PC-9 (cell line): ENCODE measurements at regions not wholly inside any gene's neighbourhood (a gene's known extent, or its start where the extent isn't known, plus 50 kb on each side); places are given as distances from the start of the nearest gene placed in this dataset.
"Not testable (repeated sequence)": the region's sequence is repeated elsewhere in the genome, so short reads cannot be mapped to it uniquely, and the experiment has no call there.

Source experiments
- BruUV-seq: library from RNA; stranded (reverse); fragments of 400-500 nt; replicated peaks from 2 replicates; lab custom pipeline; 2021; lab: Mats Ljungman, UMichigan
- CTCF ChIA-PET: fragments of 300-600 bp; sonication (Branson Sonifier 250); formaldehyde crosslinking; loops from one replicate; lab custom pipeline; 2022; ENCODE audit warnings: antibody characterized with exemption; lab: Charles Lee
- POLR2A ChIA-PET: fragments of 300-600 bp; sonication (Branson Sonifier 250); formaldehyde crosslinking; loops from one replicate; lab custom pipeline; 2022; ENCODE audit warnings: antibody characterized with exemption; ENCODE audit not compliant: unreplicated experiment; lab: Charles Lee
- DNase-seq, 2 experiments: peaks; one replicate each; pipeline versions ENCODE4 v3.0.0 to v3.0.0-alpha.2; 2015 to 2022; ENCODE audit warnings: mixed read lengths in 1 of 2
- H2AFZ ChIP-seq: fragments of 200-600 bp; sonication (generic); 2 replicates; pipeline ENCODE4 v1.8.1; 2017; ENCODE audit warnings: antibody characterized with exemption
- H3F3A ChIP-seq: fragments of 200-600 bp; sonication (generic); 2 replicates; pipeline ENCODE4 v1.8.1; 2017; ENCODE audit warnings: antibody characterized with exemption, mild to moderate bottlenecking, low read depth; ENCODE audit not compliant: insufficient read depth
- H3K27ac ChIP-seq: fragments of 200-600 bp; sonication (generic); 2 replicates; pipeline ENCODE4 v1.6.1; 2016; ENCODE audit warnings: mixed run types
- H3K27me3 ChIP-seq: fragments of 200-600 bp; sonication (generic); 2 replicates; pipeline ENCODE4 v1.6.1; 2016; ENCODE audit warnings: low read depth, mixed run types; ENCODE audit not compliant: insufficient read depth
- H3K36me3 ChIP-seq: fragments of 200-600 bp; sonication (generic); 2 replicates; pipeline ENCODE4 v1.6.1; 2016; ENCODE audit warnings: low read depth, mixed run types
- H3K4me1 ChIP-seq: fragments of 200-600 bp; sonication (generic); replicated peaks from 2 replicates; pipeline ENCODE4 v1.6.1; 2016; ENCODE audit warnings: mixed run types; ENCODE audit not compliant: insufficient read depth
- H3K4me2 ChIP-seq: fragments of 200-600 bp; sonication (generic); 2 replicates; pipeline ENCODE4 v1.6.1; 2017; ENCODE audit warnings: mixed run types
- H3K4me3 ChIP-seq: fragments of 200-600 bp; sonication (generic); 2 replicates; pipeline ENCODE4 v1.6.1; 2016; ENCODE audit warnings: mixed run types
- H3K79me2 ChIP-seq: fragments of 200-600 bp; sonication (generic); 2 replicates; pipeline ENCODE4 v1.6.1; 2017; ENCODE audit warnings: low read depth, mixed run types
- H3K9me2 ChIP-seq: fragments of 200-600 bp; sonication (generic); 2 replicates; pipeline ENCODE4 v1.8.1; 2017; ENCODE audit warnings: mild to moderate bottlenecking; ENCODE audit not compliant: insufficient read depth
- H3K9me3 ChIP-seq: fragments of 200-600 bp; sonication (generic); 2 replicates; pipeline ENCODE4 v1.8.1; 2016; ENCODE audit warnings: low read depth; ENCODE audit not compliant: insufficient read depth
- H4K20me1 ChIP-seq: fragments of 200-600 bp; sonication (generic); 2 replicates; pipeline ENCODE4 v1.8.1; 2017; ENCODE audit not compliant: insufficient read depth
- EZH2 ChIP-seq: fragments of 200-600 bp; sonication (generic); IDR thresholded peaks from 2 replicates; pipeline ENCODE4 v1.8.0; 2017; ENCODE audit warnings: antibody characterized with exemption, low read depth
- intact Hi-C: fragments of 100-400 bp; cut with micrococcal nuclease; formaldehyde crosslinking; loops from one replicate; pipeline ENCODE4 v1.10.0; 2022; ENCODE audit not compliant: unreplicated experiment
- TF ChIP-seq, protein P1 (sequence below): fragments of 200-600 bp; sonication (generic); conservative IDR thresholded peaks from 2 replicates; pipeline ENCODE4 v1.6.1; 2017; ENCODE audit warnings: mixed run types, antibody characterized with exemption, mild to moderate bottlenecking, moderate library complexity

DNA sequence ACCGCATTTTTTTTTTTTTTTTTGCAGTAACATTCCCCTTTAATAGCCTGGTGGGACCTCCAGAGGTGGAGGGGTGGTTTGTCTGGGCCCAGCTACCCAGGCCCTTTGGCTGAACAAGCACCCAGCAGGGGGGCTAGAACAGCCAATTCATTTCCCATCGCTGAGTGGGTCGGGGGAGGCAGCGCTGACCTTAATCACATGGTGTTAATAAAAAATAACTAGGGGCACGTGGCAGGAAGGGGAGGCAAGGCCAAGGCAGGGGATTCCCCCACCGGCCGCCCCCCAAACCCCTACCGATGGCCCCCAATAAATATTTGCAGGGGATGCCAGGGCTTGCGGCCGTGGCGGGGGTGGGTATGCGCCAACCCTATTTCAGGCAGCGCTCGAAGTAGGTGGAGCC, 1709.9 kb downstream of the TP53TG3F start:
- CTCF ChIA-PET, H3K9me3 ChIP-seq, H4K20me1 ChIP-seq, H3K4me2 ChIP-seq, intact Hi-C loops, DNase-seq, H3K27ac ChIP-seq, H3K36me3 ChIP-seq, H3K79me2 ChIP-seq, H3F3A ChIP-seq, H3K4me3 ChIP-seq, H3K4me1 ChIP-seq, POLR2A ChIA-PET, BruUV-seq, H2AFZ ChIP-seq, H3K9me2 ChIP-seq: not testable (repeated sequence)
- H3K27me3 ChIP-seq = peaks cover 23% of the 10 kb centered on the region

DNA sequence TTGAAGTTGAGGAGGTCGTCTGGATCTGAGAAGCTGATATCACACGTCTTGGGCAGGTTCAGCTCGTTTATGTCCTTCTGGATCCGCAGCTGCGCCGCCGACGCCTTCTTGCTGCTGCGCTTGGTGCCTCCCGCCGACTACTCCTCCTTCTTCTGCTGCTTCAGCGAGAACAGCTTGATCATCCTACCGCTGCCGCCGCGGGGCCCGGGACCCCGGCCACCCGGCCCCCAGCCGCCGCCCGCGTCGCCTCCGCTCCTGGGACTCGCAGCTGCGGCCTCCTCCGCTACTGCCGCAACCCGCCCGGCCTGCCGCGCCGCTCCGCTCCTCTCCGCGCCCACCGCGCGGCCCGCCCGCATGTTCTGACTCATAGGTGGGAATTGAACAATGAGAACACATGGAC, 1710.6 kb downstream of the TP53TG3F start:
- DNase-seq, H3K27ac ChIP-seq, H3K4me1 ChIP-seq, POLR2A ChIA-PET, H3K4me3 ChIP-seq, H3F3A ChIP-seq, intact Hi-C loops, H3K4me2 ChIP-seq, BruUV-seq, H3K79me2 ChIP-seq, H4K20me1 ChIP-seq, H2AFZ ChIP-seq, H3K9me2 ChIP-seq, H3K9me3 ChIP-seq, H3K36me3 ChIP-seq, CTCF ChIA-PET: not testable (repeated sequence)
- H3K27me3 ChIP-seq = peaks cover 23% of the 10 kb centered on the region

DNA sequence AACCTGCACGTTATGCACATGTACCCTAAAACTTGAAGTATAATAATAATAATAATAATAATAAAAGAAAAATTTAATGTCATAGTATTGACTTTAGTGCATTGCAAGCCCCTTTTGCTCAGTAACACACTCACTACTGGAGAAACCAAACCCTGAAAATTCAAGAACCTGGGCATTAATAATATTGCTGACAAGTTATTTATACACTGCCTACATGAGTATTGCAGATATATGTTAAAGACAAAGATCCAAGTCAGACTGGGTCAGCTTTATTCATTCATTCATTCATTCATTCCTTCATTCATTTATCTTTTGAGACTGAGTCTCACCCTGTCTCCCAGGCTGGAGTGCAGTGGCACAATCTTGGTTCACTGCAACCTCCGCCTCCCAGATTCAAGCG, 1711.2 kb downstream of the TP53TG3F start:
- H3K27me3 ChIP-seq = peaks cover 23% of the 10 kb centered on the region
- H4K20me1 ChIP-seq = no peaks in the 10 kb centered on the region
- intact Hi-C loops = no loop called here
- H3F3A ChIP-seq = no peaks in the 10 kb centered on the region
- H3K4me1 ChIP-seq = no peaks in the 10 kb centered on the region
- H3K4me3 ChIP-seq = no peak overlapping the region
- H3K9me2 ChIP-seq = no peaks in the 10 kb centered on the region
- H3K9me3 ChIP-seq = no peaks in the 10 kb centered on the region
- ChIA-PET POLR2A (interaction anchor here (0.6 kb wide), 1 partner anchor 28 kb away, joined by 5 read pairs; no protein-coding TSS in a partner anchor), CTCF (no interaction called here)
- H3K27ac ChIP-seq = no peak overlapping the region
- no peak overlapping the region for H3K4me2 ChIP-seq
- no peak overlapping the region for H2AFZ ChIP-seq
- no peak for DNase-seq
- H3K36me3 ChIP-seq = no peaks in the 10 kb centered on the region
- no peaks in the 10 kb centered on the region for H3K79me2 ChIP-seq
- TF ChIP-seq, protein P1, sequence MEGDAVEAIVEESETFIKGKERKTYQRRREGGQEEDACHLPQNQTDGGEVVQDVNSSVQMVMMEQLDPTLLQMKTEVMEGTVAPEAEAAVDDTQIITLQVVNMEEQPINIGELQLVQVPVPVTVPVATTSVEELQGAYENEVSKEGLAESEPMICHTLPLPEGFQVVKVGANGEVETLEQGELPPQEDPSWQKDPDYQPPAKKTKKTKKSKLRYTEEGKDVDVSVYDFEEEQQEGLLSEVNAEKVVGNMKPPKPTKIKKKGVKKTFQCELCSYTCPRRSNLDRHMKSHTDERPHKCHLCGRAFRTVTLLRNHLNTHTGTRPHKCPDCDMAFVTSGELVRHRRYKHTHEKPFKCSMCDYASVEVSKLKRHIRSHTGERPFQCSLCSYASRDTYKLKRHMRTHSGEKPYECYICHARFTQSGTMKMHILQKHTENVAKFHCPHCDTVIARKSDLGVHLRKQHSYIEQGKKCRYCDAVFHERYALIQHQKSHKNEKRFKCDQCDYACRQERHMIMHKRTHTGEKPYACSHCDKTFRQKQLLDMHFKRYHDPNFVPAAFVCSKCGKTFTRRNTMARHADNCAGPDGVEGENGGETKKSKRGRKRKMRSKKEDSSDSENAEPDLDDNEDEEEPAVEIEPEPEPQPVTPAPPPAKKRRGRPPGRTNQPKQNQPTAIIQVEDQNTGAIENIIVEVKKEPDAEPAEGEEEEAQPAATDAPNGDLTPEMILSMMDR = no peak
- no peak for TF ChIP-seq EZH2
- BruUV-seq = no TSS peak

- Histone ChIP-seq H3K27me3 (peaks cover 23% of the 10 kb centered on the region), H3K36me3 (no peaks in the 10 kb centered on the region), H3K9me3 (no peaks in the 10 kb centered on the region), H4K20me1 (no peaks in the 10 kb centered on the region), H3K9me2 (no peaks in the 10 kb centered on the region), H3K79me2 (no peaks in the 10 kb centered on the region), H2AFZ (no peak overlapping the region), H3K4me3 (no peak overlapping the region), H3K4me2 (no peak overlapping the region), H3K4me1 (no peaks in the 10 kb centered on the region), H3K27ac (no peak overlapping the region), H3F3A (no peaks in the 10 kb centered on the region)
- no peak for DNase-seq
- intact Hi-C loops = no loop called here
- POLR2A ChIA-PET = interaction anchor here (0.6 kb wide), 1 partner anchor 29 kb away, joined by 5 read pairs; no protein-coding TSS in a partner anchor
- TF ChIP-seq, protein P1 = no peak
- TF ChIP-seq EZH2 = no peak
- CTCF ChIA-PET = no interaction called here
- BruUV-seq = no TSS peak
These were observed 1711.7 kb downstream of the TP53TG3F start for GRCh38 chr16:35171106-35171505.
